GM18499 (cell line): ENCODE measurements at regions not wholly inside any gene's neighbourhood (a gene's known extent, or its start where the extent isn't known, plus 50 kb on each side); places are given as distances from the start of the nearest gene placed in this dataset.

ENCODE experiments used
- ATAC-seq: cut with Tn5 transposase; IDR thresholded peaks from one replicate; pipeline ENCODE4 v1.9.1; 2021; ENCODE audit warnings: moderate number of reproducible peaks; ENCODE audit not compliant: insufficient read depth, unreplicated experiment

DNA sequence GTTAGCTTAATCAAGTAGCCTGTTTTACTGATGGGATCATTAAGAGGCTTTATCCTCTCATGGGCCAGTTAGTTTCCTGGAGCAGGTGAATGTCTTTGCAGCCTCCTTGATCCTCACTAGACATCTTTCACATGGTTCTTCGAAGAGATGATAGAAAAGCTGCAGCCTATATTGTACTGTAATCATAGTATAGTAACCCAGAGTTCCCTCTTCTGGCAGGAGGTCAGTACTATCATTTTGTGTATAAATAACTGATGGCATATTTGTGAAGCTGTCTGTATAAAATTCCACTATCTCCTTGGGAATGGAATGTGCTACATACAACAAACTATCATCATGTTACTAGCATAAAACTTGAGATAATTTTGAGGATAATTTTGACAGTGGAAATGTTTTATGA lies 123.8 kb upstream of the PRPS1L1 start:
- ATAC-seq = no peak

- no peak for ATAC-seq
Measured at GRCh38 chr7:18153183-18153748, 125.6 kb upstream of the PRPS1L1 start.

DNA sequence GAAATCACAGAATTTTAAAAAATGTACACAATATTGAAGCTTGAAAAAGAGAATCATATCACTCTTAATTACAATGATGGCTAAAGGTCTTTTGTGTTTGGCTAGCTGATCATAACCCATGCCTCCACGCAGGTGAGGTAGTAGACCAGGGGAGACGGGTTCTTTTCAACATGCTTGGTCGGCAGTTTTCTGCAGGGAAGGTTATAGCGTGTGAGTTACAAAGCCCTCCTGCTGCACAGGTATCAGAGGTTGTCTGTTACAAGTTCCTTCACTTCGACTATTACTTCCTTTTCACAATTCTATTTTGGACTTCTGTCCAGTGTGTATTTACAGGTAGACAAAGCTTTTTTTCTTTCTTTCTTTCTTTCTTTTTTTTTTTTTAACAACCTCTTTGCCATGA lies 127.1 kb upstream of the PRPS1L1 start:
- ATAC-seq = no peak

- no peak for ATAC-seq
Measured at GRCh38 chr7:18157233-18157632, 129.6 kb upstream of the PRPS1L1 start.

DNA sequence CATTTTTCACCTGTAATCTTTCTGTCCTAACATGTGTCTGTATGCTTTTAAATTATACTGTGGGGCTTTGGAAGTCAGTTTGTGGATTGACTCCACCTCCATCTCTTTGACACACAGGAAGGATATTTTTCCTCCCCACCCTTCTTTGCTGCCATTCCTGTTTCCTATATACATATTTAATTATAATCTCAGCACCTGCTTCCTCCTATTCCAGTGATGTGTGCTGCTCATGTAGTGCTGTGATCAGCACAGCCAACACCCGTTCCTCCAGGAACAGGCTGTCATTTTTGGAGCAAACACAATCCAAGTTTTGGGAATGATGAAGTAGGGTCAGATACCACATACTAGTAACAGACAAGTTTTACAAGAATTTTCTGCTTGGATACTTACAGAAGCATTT lies 135.0 kb upstream of the PRPS1L1 start:
- ATAC-seq = no peak

DNA sequence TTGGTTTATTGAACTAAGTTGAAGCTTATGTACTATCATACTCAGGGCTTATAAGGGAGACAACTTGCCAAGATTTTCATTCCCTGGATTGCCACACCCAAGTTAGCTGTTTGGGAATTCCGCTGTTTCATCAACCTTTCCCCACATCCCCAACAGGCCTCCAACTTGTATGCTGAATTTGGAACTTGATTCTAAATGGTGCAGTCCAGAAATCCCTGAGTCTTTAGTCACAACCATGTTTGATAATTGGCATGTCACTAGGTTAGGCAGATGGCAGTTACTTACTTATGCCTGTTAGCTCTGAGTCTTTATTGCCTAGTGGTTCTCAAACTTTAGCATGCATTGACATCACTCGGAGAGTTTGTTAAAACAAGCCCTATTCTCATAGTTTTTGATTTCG lies 135.4 kb upstream of the PRPS1L1 start:
- no peak for ATAC-seq

GRCh38 chr7:18165166-18165565 lies 137.5 kb upstream of the PRPS1L1 start:
- ATAC-seq = no peak

DNA sequence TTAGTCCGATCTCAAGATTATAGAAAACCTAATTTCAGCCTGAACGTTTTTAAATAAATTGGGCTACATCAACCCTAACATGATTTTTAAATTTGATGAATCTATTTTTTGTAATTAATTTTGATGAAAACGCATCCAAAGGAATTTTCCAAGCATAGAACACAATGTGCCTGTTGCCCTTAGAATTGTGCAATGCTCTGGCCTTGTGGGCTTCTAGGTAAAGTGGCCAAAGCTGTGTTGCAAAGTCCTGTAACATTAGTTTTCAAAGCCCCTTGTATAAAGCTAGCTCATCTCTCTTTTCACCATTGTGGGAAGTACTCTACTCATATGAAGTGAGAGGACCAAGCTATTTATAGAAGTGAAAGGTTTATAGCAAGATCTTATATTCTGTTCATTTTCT lies 138.4 kb upstream of the PRPS1L1 start:
- no peak for ATAC-seq

- ATAC-seq = no peak
Measured at GRCh38 chr7:18167815-18168214, 140.2 kb upstream of the PRPS1L1 start.

GRCh38 chr7:18174996-18175395 lies 147.3 kb upstream of the PRPS1L1 start:
- no peak for ATAC-seq

DNA sequence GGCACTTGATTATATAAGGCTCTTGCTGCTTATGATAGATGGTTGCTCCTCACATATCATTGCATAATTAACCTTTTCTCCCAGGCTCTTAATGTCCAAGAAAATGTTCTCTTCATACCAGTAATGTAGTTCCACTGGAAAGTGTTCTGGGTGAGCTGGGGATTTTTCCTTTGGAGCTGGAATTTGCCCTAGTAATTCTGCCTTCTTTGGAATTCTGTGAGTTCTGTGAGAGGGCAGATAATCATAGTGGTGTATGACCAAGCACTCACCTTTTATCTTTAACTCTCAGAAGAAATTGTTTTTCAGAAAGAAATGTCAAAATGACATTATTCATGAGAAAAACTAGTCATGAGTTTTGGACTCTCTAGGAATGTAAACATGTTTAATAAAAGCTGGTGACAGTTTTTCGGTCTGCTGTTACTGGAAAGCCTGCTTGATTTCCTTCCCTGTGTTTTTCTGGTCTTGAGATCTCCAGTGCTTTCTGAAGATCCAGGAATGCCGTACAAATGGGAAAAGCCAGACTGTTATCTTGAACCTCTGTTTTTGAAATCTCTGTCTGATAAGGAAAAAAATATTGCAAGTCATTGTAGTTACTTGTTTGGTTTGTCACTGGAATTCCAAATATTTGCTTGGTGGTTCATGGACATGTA lies 148.3 kb upstream of the PRPS1L1 start:
- ATAC-seq = no peak

GRCh38 chr7:18177129-18177814 lies 149.6 kb upstream of the PRPS1L1 start:
- no peak for ATAC-seq

- peak; percentile 91 for ATAC-seq
Measured at GRCh38 chr7:18177815-18178660, 150.4 kb upstream of the PRPS1L1 start.

DNA sequence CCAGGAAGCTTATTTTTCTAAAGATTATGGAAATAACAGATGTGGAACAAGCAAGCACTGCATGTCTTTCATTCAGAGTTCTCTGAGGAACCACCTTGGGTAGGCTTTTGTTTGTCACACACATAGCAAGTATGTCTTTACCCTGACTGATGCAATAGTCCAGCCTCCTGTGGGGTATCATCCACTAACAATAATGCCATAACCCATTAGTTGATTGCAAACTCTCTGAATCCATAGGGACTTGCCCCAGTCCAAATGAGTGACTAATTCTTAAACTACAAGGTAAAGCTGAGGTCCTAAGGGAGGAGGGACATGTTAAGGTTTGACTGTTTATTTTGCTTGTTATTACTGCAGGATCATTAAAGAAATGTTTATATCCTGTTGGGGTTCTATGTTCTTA lies 151.4 kb upstream of the PRPS1L1 start:
- no peak for ATAC-seq

GRCh38 chr7:18180685-18181084 lies 153.0 kb upstream of the PRPS1L1 start:
- ATAC-seq = no peak

GRCh38 chr7:18189500-18190126 lies 162.0 kb upstream of the PRPS1L1 start:
- ATAC-seq = no peak

DNA sequence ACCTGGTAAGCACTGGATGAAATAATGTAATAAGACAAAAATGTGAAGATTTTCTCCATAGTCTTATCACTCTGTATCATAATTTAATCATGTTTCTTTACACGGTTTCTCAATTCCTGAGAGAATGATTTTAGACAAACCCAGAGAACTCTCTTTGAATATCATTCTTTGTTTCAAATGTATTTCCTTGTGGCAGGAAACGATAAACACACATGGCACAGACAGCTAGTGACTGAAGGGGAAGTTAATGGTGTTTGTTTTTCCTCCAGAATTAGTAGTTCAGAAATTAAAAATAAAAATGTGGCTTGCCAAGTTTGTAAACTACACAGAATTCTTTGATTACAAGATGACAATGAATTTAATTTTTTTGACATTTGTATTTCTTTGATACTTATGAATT lies 163.7 kb upstream of the PRPS1L1 start:
- ATAC-seq = no peak

GRCh38 chr7:18191862-18192625 lies 164.4 kb upstream of the PRPS1L1 start:
- ATAC-seq = no peak

- ATAC-seq = no peak
Measured at GRCh38 chr7:18194616-18195015, 167.0 kb upstream of the PRPS1L1 start.

DNA sequence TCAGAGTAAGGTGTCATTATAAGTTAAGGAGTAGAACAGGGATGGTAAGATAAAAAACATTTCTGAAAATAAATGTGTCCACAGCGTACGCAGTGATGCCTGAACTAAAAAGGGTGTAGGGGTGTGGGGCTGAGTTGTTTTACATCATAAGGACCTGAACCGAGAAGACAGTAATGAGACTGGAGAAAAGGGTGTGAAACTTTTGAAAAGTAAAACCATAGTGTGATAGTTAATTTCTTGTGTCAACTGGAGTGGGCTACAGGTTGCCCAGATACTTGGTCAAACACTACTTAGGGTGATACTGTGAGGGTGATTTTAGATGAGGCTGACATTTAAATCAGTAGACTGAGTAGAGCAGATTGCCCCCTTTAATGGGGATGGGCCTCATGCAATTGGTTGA lies 169.0 kb upstream of the PRPS1L1 start:
- ATAC-seq = no peak
